Central memory CD8-positive, alpha-beta T cell (primary cell): ENCODE measurements at regions not wholly inside any gene's neighbourhood (a gene's known extent, or its start where the extent isn't known, plus 50 kb on each side); places are given as distances from the start of the nearest gene placed in this dataset.

Experiments used
- ATAC-seq: fragments of 150-1000 bp; cut with Tn5 transposase; replicated peaks from 2 replicates; pipeline ENCODE4 v1.10.0; 2022; ENCODE audit warnings: mild to moderate bottlenecking, moderate FRiP score, moderate number of reproducible peaks; ENCODE audit not compliant: poor library complexity, severe bottlenecking; ENCODE audit errors: extremely low read depth
- DNase-seq, 2 donors: peaks; one replicate each; pipeline ENCODE4 v3.0.0; 2021; ENCODE audit warnings: low spot score in 2 of 2
- H3K27ac Mint-ChIP-seq: one replicate; pipeline ENCODE4 v1.8.0; 2022; ENCODE audit warnings: low read depth, mild to moderate bottlenecking, moderate library complexity, mixed read lengths
- H3K27me3 Mint-ChIP-seq: one replicate; pipeline ENCODE4 v1.8.0; 2022; ENCODE audit warnings: mixed read lengths
- H3K36me3 Mint-ChIP-seq: one replicate; pipeline ENCODE4 v1.8.0; 2022; ENCODE audit warnings: mild to moderate bottlenecking, moderate library complexity, mixed read lengths; ENCODE audit not compliant: insufficient read depth
- H3K4me1 Mint-ChIP-seq: one replicate; pipeline ENCODE4 v1.8.0; 2022; ENCODE audit warnings: mixed read lengths
- H3K4me3 Mint-ChIP-seq: one replicate; pipeline ENCODE4 v1.8.0; 2022; ENCODE audit warnings: mild to moderate bottlenecking, moderate library complexity, mixed read lengths
- H3K9me3 Mint-ChIP-seq: one replicate; pipeline ENCODE4 v1.8.0; 2022; ENCODE audit warnings: mixed read lengths

- DNase-seq (no peak), ATAC-seq (no peak)
- Mint-ChIP-seq H3K4me3 (no peak overlapping the region), H3K4me1 (no peaks in the 10 kb centered on the region), H3K27ac (no peak overlapping the region), H3K36me3 (no peaks in the 10 kb centered on the region), H3K9me3 (peaks cover 9% of the 10 kb centered on the region), H3K27me3 (no peaks in the 10 kb centered on the region)
Measured at GRCh38 chr6:122128445-122128844, 271.0 kb upstream of the HSF2 start.

GRCh38 chr6:122129313-122130025, 270.0 kb upstream of the HSF2 start:
- ATAC-seq, result no peak
- H3K4me3 Mint-ChIP-seq, result no peak overlapping the region
- no peak for DNase-seq
- no peaks in the 10 kb centered on the region for H3K36me3 Mint-ChIP-seq
- no peaks in the 10 kb centered on the region for H3K27me3 Mint-ChIP-seq
- H3K27ac Mint-ChIP-seq, result no peak overlapping the region
- no peaks in the 10 kb centered on the region for H3K4me1 Mint-ChIP-seq
- H3K9me3 Mint-ChIP-seq, result peaks cover 9% of the 10 kb centered on the region

DNA sequence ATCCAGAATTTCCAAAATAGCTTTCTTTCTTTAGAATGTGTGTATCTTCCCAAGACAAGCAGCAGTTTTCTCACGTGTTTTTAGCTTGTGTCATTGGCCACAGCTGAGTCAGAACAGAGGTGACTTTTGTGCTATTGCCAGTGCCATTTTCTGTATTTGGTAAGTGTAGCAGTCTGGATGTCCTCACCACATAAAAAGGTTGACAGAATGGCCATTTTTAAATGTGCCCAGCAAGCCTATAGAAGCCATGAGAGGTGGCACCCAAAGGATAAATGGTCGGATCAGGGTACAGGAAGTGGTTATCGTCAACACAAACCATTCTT, 269.5 kb upstream of the HSF2 start:
- no peak overlapping the region for H3K27ac Mint-ChIP-seq

DNA sequence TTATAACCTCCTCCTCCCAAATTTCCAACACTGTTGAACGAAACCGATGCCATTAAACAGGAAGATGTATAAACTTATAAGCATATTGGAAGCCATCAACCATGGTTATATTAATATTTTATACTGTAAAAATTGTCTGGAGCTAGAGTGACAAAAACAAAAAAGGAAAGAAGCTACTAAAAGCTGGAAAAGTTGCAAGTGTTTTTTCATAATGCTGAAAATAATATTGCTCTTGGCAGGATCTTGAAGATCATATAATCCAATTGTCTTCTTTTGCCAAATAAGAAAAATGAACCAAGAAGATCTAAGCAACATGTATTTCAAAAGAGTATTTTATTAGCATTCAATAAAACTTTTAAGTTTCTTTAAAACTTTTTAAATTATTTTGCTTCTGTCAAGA, 268.9 kb upstream of the HSF2 start:
- H3K4me1 Mint-ChIP-seq, result no peaks in the 10 kb centered on the region
- ATAC-seq (no peak), DNase-seq (no peak)
- no peak overlapping the region for H3K4me3 Mint-ChIP-seq
- peaks cover 9% of the 10 kb centered on the region for H3K9me3 Mint-ChIP-seq
- H3K27me3 Mint-ChIP-seq, result no peaks in the 10 kb centered on the region
- no peak overlapping the region for H3K27ac Mint-ChIP-seq
- H3K36me3 Mint-ChIP-seq, result no peaks in the 10 kb centered on the region

More for the DNA sequence above, 269.5 kb upstream of the HSF2 start:
- no peaks in the 10 kb centered on the region for H3K36me3 Mint-ChIP-seq
- ATAC-seq (no peak), DNase-seq (no peak)
- no peaks in the 10 kb centered on the region for H3K27me3 Mint-ChIP-seq
- no peaks in the 10 kb centered on the region for H3K4me1 Mint-ChIP-seq
- H3K9me3 Mint-ChIP-seq, result peaks cover 9% of the 10 kb centered on the region
- H3K4me3 Mint-ChIP-seq, result no peak overlapping the region

DNA sequence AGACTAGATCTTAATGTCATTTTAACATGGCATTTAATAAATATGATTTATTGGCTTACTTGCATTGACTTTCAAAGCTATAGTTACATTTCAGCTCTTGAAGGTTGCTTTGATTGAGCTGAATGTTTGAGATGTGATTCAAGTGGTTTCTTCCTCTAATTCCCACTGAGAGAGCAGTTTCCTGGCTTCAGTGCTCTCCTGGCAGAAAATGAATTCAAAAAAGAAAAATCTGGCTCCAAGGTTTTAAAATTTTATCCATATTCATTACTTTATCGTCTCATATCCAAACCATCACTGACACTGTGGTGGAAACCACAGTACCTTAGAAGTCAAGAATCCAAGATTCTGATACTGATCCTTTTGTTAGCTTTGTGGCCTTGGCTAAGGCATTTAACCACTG, 263.1 kb upstream of the HSF2 start:
- no peak for DNase-seq
- no peak overlapping the region for H3K4me3 Mint-ChIP-seq
- no peak overlapping the region for H3K27ac Mint-ChIP-seq
- H3K36me3 Mint-ChIP-seq, result no peaks in the 10 kb centered on the region
- no peaks in the 10 kb centered on the region for H3K4me1 Mint-ChIP-seq
- H3K9me3 Mint-ChIP-seq, result no peaks in the 10 kb centered on the region
- no peaks in the 10 kb centered on the region for H3K27me3 Mint-ChIP-seq
- ATAC-seq, result no peak

GRCh38 chr6:122140031-122140430, 259.4 kb upstream of the HSF2 start:
- Mint-ChIP-seq H3K27me3 (no peaks in the 10 kb centered on the region), H3K9me3 (peaks cover 5% of the 10 kb centered on the region), H3K4me3 (no peak overlapping the region), H3K36me3 (no peaks in the 10 kb centered on the region), H3K27ac (no peak overlapping the region), H3K4me1 (no peaks in the 10 kb centered on the region)
- ATAC-seq (no peak), DNase-seq (no peak)

- Mint-ChIP-seq H3K4me3 (no peak overlapping the region), H3K27me3 (no peaks in the 10 kb centered on the region), H3K36me3 (no peaks in the 10 kb centered on the region), H3K9me3 (peaks cover 5% of the 10 kb centered on the region), H3K27ac (no peak overlapping the region), H3K4me1 (no peaks in the 10 kb centered on the region)
- ATAC-seq, result no peak
- DNase-seq, result no peak
Measured at GRCh38 chr6:122141246-122141645, 258.2 kb upstream of the HSF2 start.

DNA sequence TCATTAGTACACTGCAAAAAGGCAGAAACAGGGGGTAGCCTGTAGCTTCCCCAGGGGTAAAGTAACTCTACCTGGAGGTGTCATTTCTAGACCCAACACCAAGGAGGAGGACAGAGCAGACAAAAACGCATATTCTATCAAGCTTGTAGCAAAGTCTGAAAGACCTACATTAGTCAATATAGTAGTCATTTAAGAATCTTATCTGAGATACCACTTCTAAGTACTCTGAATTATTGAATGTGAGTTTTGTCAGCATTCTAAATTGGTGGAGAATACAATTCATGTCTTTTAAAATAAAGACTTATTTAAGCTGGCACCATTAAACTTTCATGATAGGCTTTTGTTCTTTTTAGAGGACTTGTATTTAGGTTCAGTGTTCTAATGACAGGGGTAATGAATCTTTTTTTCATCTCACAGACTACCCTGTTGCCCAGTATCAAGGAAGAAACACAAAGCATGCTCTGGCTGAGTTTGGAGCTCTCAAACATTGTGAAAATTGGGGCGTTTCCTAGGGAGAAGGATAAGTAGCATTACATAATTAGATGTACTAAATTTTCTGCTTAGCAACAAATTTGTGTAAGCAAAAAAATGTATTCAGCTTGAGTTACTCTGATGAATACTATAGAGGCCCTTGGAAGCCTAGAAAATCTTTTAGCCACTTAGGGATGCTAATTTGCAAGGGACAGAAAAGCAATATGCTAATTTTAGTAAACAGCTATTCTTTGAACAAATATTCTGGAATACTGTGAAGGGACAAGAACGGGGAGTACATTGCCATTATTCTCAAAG, 255.4 kb upstream of the HSF2 start:
- Mint-ChIP-seq H3K4me1 (no peaks in the 10 kb centered on the region), H3K9me3 (peaks cover 5% of the 10 kb centered on the region), H3K27ac (no peak overlapping the region), H3K27me3 (no peaks in the 10 kb centered on the region), H3K36me3 (no peaks in the 10 kb centered on the region), H3K4me3 (no peak overlapping the region)
- ATAC-seq (no peak), DNase-seq (no peak)

DNA sequence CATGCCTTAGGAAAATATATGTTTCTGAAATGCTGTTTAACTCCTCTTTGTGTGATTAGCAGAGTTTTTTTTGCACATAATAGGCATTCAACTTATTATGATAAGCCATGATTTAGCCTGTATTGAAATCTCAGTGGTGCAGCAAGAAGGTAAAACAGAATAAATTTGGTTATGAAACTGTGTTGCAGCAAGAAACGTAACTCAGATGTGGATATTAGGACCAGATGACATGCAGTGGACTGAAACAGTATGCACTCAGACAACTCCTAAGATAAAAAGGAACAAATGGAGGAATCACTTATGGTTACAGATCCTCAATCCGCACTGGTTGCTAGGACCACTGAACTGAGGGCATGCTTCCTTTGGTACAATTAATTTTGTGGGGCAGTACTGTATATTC, 254.2 kb upstream of the HSF2 start:
- Mint-ChIP-seq H3K4me3 (no peak overlapping the region), H3K36me3 (no peaks in the 10 kb centered on the region), H3K27ac (no peak overlapping the region), H3K9me3 (peaks cover 5% of the 10 kb centered on the region), H3K27me3 (no peaks in the 10 kb centered on the region), H3K4me1 (no peaks in the 10 kb centered on the region)
- no peak for ATAC-seq
- DNase-seq, result no peak

- H3K4me3 Mint-ChIP-seq, result no peak overlapping the region
- H3K9me3 Mint-ChIP-seq, result peaks cover 5% of the 10 kb centered on the region
- DNase-seq (no peak), ATAC-seq (no peak)
- H3K27ac Mint-ChIP-seq, result no peak overlapping the region
- H3K27me3 Mint-ChIP-seq, result no peaks in the 10 kb centered on the region
- H3K4me1 Mint-ChIP-seq, result no peaks in the 10 kb centered on the region
- no peaks in the 10 kb centered on the region for H3K36me3 Mint-ChIP-seq
Measured at GRCh38 chr6:122145741-122146240, 253.7 kb upstream of the HSF2 start.

DNA sequence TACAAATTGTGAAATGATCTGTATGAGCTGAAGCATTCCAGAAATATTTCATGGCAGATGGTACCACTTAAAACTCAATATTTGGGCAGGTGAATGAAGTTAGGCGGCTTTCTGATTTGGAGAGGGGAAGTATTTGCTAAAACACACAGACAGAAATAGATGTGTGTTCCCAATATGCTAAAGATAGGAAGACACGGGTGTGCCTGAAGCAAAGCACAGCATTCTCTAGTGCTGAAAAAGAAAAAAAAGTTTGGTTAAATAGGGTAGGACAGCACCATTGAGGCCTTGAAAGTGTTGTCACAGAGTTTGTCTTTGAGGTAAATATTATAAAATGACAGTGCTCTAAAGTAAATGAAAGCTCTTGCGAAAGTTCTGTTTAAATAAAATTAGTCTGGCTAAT, 252.2 kb upstream of the HSF2 start:
- DNase-seq, result no peak
- Mint-ChIP-seq H3K4me1 (no peaks in the 10 kb centered on the region), H3K9me3 (peaks cover 5% of the 10 kb centered on the region), H3K27me3 (no peaks in the 10 kb centered on the region), H3K4me3 (no peak overlapping the region), H3K27ac (no peak overlapping the region), H3K36me3 (no peaks in the 10 kb centered on the region)
- ATAC-seq, result no peak

DNA sequence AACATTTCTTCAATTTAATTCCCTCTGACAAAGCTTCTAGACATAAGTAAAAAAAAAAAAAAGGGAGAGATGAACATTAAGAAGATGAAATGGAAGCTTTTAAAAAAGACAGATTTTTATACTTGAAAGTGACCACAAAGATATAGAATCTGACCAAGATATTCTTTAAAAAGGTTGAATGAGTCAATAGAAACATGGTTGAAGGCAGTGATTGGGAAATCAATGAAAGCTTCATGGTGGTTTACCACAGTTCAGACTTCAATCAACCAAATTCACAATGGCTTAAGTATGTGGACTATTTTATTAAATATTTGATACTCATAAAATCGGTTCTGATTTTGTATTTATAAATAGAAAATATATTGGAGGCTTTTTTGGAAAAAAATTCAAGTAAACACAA, 248.4 kb upstream of the HSF2 start:
- H3K36me3 Mint-ChIP-seq, result no peaks in the 10 kb centered on the region
- H3K4me3 Mint-ChIP-seq, result no peak overlapping the region
- no peaks in the 10 kb centered on the region for H3K9me3 Mint-ChIP-seq
- no peaks in the 10 kb centered on the region for H3K4me1 Mint-ChIP-seq
- DNase-seq (no peak), ATAC-seq (no peak)
- H3K27me3 Mint-ChIP-seq, result no peaks in the 10 kb centered on the region
- H3K27ac Mint-ChIP-seq, result no peak overlapping the region

DNA sequence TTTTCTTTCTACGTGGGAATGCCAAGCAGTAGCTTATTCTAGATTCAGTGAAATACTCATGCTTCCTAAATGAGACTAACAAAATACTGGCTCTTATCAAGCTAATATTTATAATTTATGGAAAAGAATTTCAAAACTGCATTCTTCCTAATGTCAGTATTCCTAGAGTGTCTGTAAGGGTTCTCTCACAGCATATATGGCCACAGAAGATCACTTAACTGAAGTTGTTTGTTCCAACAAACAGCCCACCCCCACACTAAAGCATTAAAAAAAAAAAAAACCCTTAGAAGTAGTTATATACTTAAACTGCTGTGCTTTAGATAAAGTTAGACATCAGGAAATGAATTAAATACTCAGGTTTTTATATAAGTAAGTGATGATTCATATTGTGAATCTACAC, 247.7 kb upstream of the HSF2 start:
- Mint-ChIP-seq H3K27me3 (no peaks in the 10 kb centered on the region), H3K27ac (no peak overlapping the region), H3K4me1 (no peaks in the 10 kb centered on the region), H3K9me3 (no peaks in the 10 kb centered on the region), H3K36me3 (no peaks in the 10 kb centered on the region), H3K4me3 (no peak overlapping the region)
- DNase-seq, result no peak
- no peak for ATAC-seq
